Chondrocyte (in vitro differentiated cells): ENCODE measurements at regions not wholly inside any gene's neighbourhood (a gene's known extent, or its start where the extent isn't known, plus 50 kb on each side); places are given as distances from the start of the nearest gene placed in this dataset.

Experiments used
- DNase-seq: peaks from one replicate; pipeline ENCODE4 v3.0.0; 2021; ENCODE audit warnings: mixed read lengths, low spot score
- H3K27ac Mint-ChIP-seq: one replicate; pipeline ENCODE4 v1.8.0; 2021; ENCODE audit warnings: mild to moderate bottlenecking, moderate library complexity, mixed read lengths; ENCODE audit not compliant: unreplicated experiment
- H3K27me3 Mint-ChIP-seq: 2 replicates; pipeline ENCODE4 v1.8.0; 2021; ENCODE audit warnings: low read depth, mixed read lengths
- H3K36me3 Mint-ChIP-seq: 2 replicates; pipeline ENCODE4 v1.8.0; 2021; ENCODE audit warnings: low read depth, mixed read lengths
- H3K4me1 Mint-ChIP-seq: 2 replicates; pipeline ENCODE4 v1.8.0; 2021; ENCODE audit warnings: low read depth, mild to moderate bottlenecking, mixed read lengths
- H3K4me3 Mint-ChIP-seq: one replicate; pipeline ENCODE4 v1.8.0; 2021; ENCODE audit warnings: mild to moderate bottlenecking, moderate library complexity, mixed read lengths; ENCODE audit not compliant: unreplicated experiment
- H3K9me3 Mint-ChIP-seq: 2 replicates; pipeline ENCODE4 v1.8.0; 2021; ENCODE audit warnings: low read depth, mixed read lengths
- CTCF ChIP-seq: fragments of 200-600 bp; sonication (generic); IDR thresholded peaks from 2 replicates; pipeline ENCODE4 v1.5.0; 2021; ENCODE audit warnings: antibody characterized with exemption, mild to moderate bottlenecking, moderate library complexity

- Mint-ChIP-seq H3K9me3 (no peaks in the 10 kb centered on the region), H3K4me1 (no peaks in the 10 kb centered on the region), H3K36me3 (no peaks in the 10 kb centered on the region), H3K27me3 (peaks cover 32% of the 10 kb centered on the region), H3K4me3 (no peak overlapping the region), H3K27ac (no peak overlapping the region)
- no peak for TF ChIP-seq CTCF
- DNase-seq = peak; percentile 8
Observed at GRCh38 chr22:49538006-49538405, 289.7 kb downstream of the BRD1 start.

GRCh38 chr22:49536571-49537131, 291.0 kb downstream of the BRD1 start:
- peak; percentile 44 for DNase-seq
- Mint-ChIP-seq H3K9me3 (no peaks in the 10 kb centered on the region), H3K4me1 (no peaks in the 10 kb centered on the region), H3K4me3 (no peak overlapping the region), H3K27ac (no peak overlapping the region), H3K27me3 (peaks cover 38% of the 10 kb centered on the region), H3K36me3 (no peaks in the 10 kb centered on the region)
- TF ChIP-seq CTCF = no peak

GRCh38 chr22:49535527-49536125, 292.0 kb downstream of the BRD1 start:
- Mint-ChIP-seq H3K27me3 (peaks cover 41% of the 10 kb centered on the region), H3K27ac (no peak overlapping the region), H3K4me3 (no peak overlapping the region), H3K9me3 (no peaks in the 10 kb centered on the region), H3K4me1 (no peaks in the 10 kb centered on the region), H3K36me3 (no peaks in the 10 kb centered on the region)
- TF ChIP-seq CTCF = no peak
- peak; percentile 52 for DNase-seq

DNA sequence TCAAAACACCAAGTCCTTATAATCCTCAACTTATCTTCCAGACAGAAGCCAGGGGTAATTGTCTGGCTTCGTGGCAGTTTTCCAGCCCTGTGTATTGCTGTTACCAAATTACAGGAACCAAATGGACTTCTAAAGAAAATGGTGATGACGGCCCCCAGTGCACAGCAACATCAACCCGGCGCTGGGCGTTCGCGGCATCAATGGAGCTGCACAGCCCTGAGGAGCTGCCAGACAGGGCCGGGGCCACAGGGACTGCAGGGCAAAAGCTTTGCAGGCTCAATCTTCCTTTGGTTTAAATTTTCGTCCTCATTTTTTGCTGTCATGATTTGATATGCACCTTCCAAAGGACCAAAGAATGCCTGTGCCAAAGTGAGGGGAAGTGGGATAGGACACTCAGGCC, 292.5 kb downstream of the BRD1 start:
- TF ChIP-seq CTCF = no peak
- no peak overlapping the region for H3K4me3 Mint-ChIP-seq

DNA sequence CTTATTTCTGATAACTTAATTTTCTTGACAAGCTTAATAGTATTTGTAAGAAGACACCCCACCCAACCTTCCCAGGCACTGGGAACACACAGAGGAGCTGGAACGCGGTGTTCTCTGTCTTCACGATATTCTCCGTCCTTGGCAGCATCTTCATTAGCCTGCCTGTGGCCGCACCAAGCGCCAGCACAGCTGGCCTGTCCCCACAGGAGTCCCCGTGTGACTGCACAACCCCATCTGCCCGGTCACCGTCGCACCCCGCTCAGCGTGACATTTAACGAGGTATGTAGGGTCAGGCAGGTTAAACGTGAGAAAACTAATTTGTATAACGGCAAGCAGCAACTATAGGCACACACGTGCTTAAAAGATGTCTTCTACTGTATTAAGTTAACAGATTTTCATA, 293.3 kb downstream of the BRD1 start:
- peak; percentile 60 for DNase-seq
- H3K36me3 Mint-ChIP-seq = no peaks in the 10 kb centered on the region
- H3K27ac Mint-ChIP-seq = no peak overlapping the region
- no peak overlapping the region for H3K4me3 Mint-ChIP-seq
- H3K9me3 Mint-ChIP-seq = no peaks in the 10 kb centered on the region
- H3K27me3 Mint-ChIP-seq = peaks cover 39% of the 10 kb centered on the region
- TF ChIP-seq CTCF = no peak
- no peaks in the 10 kb centered on the region for H3K4me1 Mint-ChIP-seq

More for the DNA sequence above, 292.5 kb downstream of the BRD1 start:
- H3K4me1 Mint-ChIP-seq = no peaks in the 10 kb centered on the region
- peaks cover 41% of the 10 kb centered on the region for H3K27me3 Mint-ChIP-seq
- peak; percentile 40 for DNase-seq
- no peaks in the 10 kb centered on the region for H3K9me3 Mint-ChIP-seq
- no peaks in the 10 kb centered on the region for H3K36me3 Mint-ChIP-seq
- no peak overlapping the region for H3K27ac Mint-ChIP-seq
